GM12878 (cell line): ENCODE measurements at regions not wholly inside any gene's neighbourhood (a gene's known extent, or its start where the extent isn't known, plus 50 kb on each side); places are given as distances from the start of the nearest gene placed in this dataset.

Source experiments
- ATAC-seq: fragments of 200-7000 bp; cut with Tn5 transposase; 3 replicates; pipeline ENCODE4 v1.9.1; 2020; ENCODE audit warnings: mild to moderate bottlenecking, moderate library complexity
- BruUV-seq: library from RNA; stranded (reverse); fragments of 400-500 nt; replicated peaks from 2 replicates; lab custom pipeline; 2021; lab: Mats Ljungman, UMichigan
- CTCF ChIA-PET: fragments of 300-600 bp; sonication (Branson Sonifier 250); formaldehyde crosslinking; extraction: SDS; loops from one replicate; lab custom pipeline; 2021; ENCODE audit warnings: inconsistent platforms; lab: Yijun Ruan, JAX
- POLR2A ChIA-PET: fragments of 350-600 bp; formaldehyde crosslinking; extraction: SDS; loops from one replicate; lab custom pipeline; 2021; ENCODE audit warnings: inconsistent platforms; lab: Charles Lee
- RAD21 ChIA-PET: fragments of 300-600 bp; sonication (Branson Sonifier 250); formaldehyde crosslinking; loops from one replicate; lab custom pipeline; 2023; ENCODE audit warnings: antibody characterized with exemption; ENCODE audit not compliant: unreplicated experiment; lab: Charles Lee
- SMC1A ChIA-PET: fragments of 300-600 bp; sonication (Branson Sonifier 250); formaldehyde crosslinking; loops from one replicate; lab custom pipeline; 2023; ENCODE audit not compliant: unreplicated experiment, uncharacterized antibody; lab: Charles Lee
- DNase-seq: peaks from one replicate; pipeline ENCODE4 v3.0.0-alpha.2; 2011; ENCODE audit warnings: low read depth, low spot score
- FAIRE-seq: peaks from 3 replicates; lab custom pipeline; 2011; peaks lifted over from hg19 to GRCh38; lab: Jason Lieb, UNC
- H2AFZ ChIP-seq: 2 replicates; pipeline ENCODE4 v1.6.0; 2011; ENCODE audit warnings: low read depth, low read length, control low read depth; ENCODE audit not compliant: control insufficient read depth
- H3K27ac ChIP-seq: 2 replicates; pipeline ENCODE4 v1.5.1; 2011; ENCODE audit warnings: control low read depth; ENCODE audit not compliant: control insufficient read depth, insufficient read depth
- H3K27me3 ChIP-seq, 2 experiments: replicated peaks in 1 of 2; 2 replicates each; pipeline versions ENCODE4 v1.6.0 to v1.6.1; 2011; ENCODE audit warnings: low read length in 1 of 2; ENCODE audit not compliant: control insufficient read depth in 2 of 2, insufficient read depth in 2 of 2
- H3K36me3 ChIP-seq, 2 experiments: 2 replicates each; pipeline ENCODE4 v1.5.1; 2011; ENCODE audit warnings: low read length in 1 of 2; ENCODE audit not compliant: control insufficient read depth in 2 of 2, insufficient read depth in 2 of 2
- H3K4me1 ChIP-seq: 2 replicates; pipeline ENCODE4 v1.6.1; 2011; ENCODE audit warnings: mild to moderate bottlenecking, low read length, moderate library complexity, mixed read lengths; ENCODE audit not compliant: control insufficient read depth, insufficient read depth
- H3K4me2 ChIP-seq: 2 replicates; pipeline ENCODE4 v1.6.0; 2011; ENCODE audit warnings: control low read depth; ENCODE audit not compliant: control insufficient read depth, insufficient read depth
- H3K4me3 ChIP-seq: fragments of 200-600 bp; sonication (generic); 2 replicates; pipeline ENCODE4 v1.5.1; 2016
- H3K79me2 ChIP-seq: 2 replicates; pipeline ENCODE4 v1.6.0; 2011; ENCODE audit warnings: low read length; ENCODE audit not compliant: control insufficient read depth, insufficient read depth
- H3K9ac ChIP-seq: 2 replicates; pipeline ENCODE4 v1.8.0; 2011; ENCODE audit warnings: low read length, control low read depth, mixed read lengths; ENCODE audit not compliant: control insufficient read depth, insufficient read depth
- H3K9me3 ChIP-seq: replicated peaks from 3 replicates; pipeline ENCODE4 v1.5.1; 2011; ENCODE audit warnings: mild to moderate bottlenecking, low read length; ENCODE audit not compliant: control insufficient read depth, insufficient read depth
- H4K20me1 ChIP-seq: 2 replicates; pipeline ENCODE4 v1.6.0; 2011; ENCODE audit not compliant: control insufficient read depth, insufficient read depth
- BCL11A ChIP-seq: IDR thresholded peaks from 2 replicates; pipeline ENCODE4 v1.6.1; 2011; ENCODE audit warnings: low read depth, low read length
- ETV6 ChIP-seq, 2 experiments: fragments of 450-650 bp in 1 of 2; IDR thresholded peaks in 1 of 2; conservative IDR thresholded peaks in 1 of 2; 2 replicates each; pipeline ENCODE4 v1.6.1; 2014; ENCODE audit warnings: antibody characterized with exemption in 1 of 2, borderline replicate concordance in 1 of 2, low read depth in 1 of 2, mild to moderate bottlenecking in 1 of 2, moderate library complexity in 1 of 2
- EZH2 ChIP-seq: IDR thresholded peaks from 2 replicates; pipeline ENCODE4 v1.6.1; 2012; ENCODE audit warnings: low read depth, mild to moderate bottlenecking, control low read depth, inconsistent platforms, low read length, borderline replicate concordance; ENCODE audit not compliant: control insufficient read depth
- FOS ChIP-seq: IDR thresholded peaks from 3 replicates; pipeline ENCODE4 v1.6.1; 2011; ENCODE audit warnings: borderline replicate concordance; ENCODE audit not compliant: insufficient read length; ENCODE audit errors: extremely low read depth
- GABPA ChIP-seq: IDR thresholded peaks from 2 replicates; pipeline ENCODE4 v1.6.1; 2014; ENCODE audit warnings: antibody characterized with exemption, low read depth, mild to moderate bottlenecking, inconsistent platforms
- KLF5 ChIP-seq: fragments of 450-650 bp; IDR thresholded peaks from 2 replicates; pipeline ENCODE4 v1.6.1; 2014; ENCODE audit warnings: mild to moderate bottlenecking; ENCODE audit not compliant: partially characterized antibody
- MEF2B ChIP-seq: fragments of 450-650 bp; IDR thresholded peaks from 2 replicates; pipeline ENCODE4 v1.6.1; 2018; ENCODE audit warnings: mild to moderate bottlenecking, moderate library complexity; ENCODE audit not compliant: partially characterized antibody, poor library complexity, severe bottlenecking
- NFIC ChIP-seq: IDR thresholded peaks from 2 replicates; pipeline ENCODE4 v1.6.1; 2012; ENCODE audit warnings: low read depth, mild to moderate bottlenecking, inconsistent platforms, low read length, moderate library complexity
- SP1 ChIP-seq: IDR thresholded peaks from one replicate; pipeline ENCODE4 v1.6.1; 2011; ENCODE audit warnings: low read depth, low read length
- TAF1 ChIP-seq: IDR thresholded peaks from 2 replicates; pipeline ENCODE4 v1.6.1; 2011; ENCODE audit warnings: mild to moderate bottlenecking, low read depth, low read length, borderline replicate concordance
- TBL1XR1 ChIP-seq: IDR thresholded peaks from 2 replicates; pipeline ENCODE4 v1.6.1; 2012; ENCODE audit warnings: low read depth, low read length, improper control_type of control experiment
- YY1 ChIP-seq: IDR thresholded peaks from 2 replicates; pipeline ENCODE4 v1.6.1; 2011; ENCODE audit warnings: low read depth, mild to moderate bottlenecking, low read length
- ZNF217 ChIP-seq: fragments of 450-650 bp; IDR thresholded peaks from 2 replicates; pipeline ENCODE4 v1.6.1; 2017; ENCODE audit warnings: antibody characterized with exemption, mild to moderate bottlenecking
- ZNF384 ChIP-seq: IDR thresholded peaks from 2 replicates; pipeline ENCODE4 v1.6.1; 2012; ENCODE audit warnings: low read depth, mild to moderate bottlenecking, low read length, improper control_type of control experiment, borderline replicate concordance
- ZNF592 ChIP-seq: fragments of 450-650 bp; IDR thresholded peaks from 2 replicates; pipeline ENCODE4 v1.6.1; 2017; ENCODE audit warnings: mild to moderate bottlenecking, moderate library complexity
- WGBS: methylation state at CpG from one replicate; pipeline ENCODE4 v1.1.6; 2016; ENCODE audit warnings: low lambda C conversion rate; ENCODE audit not compliant: insufficient replicate concordance, insufficient coverage; ENCODE audit errors: missing lambda C conversion rate; 5-methylcytosine and 5-hydroxymethylcytosine counted together
- in situ Hi-C: fragments of 300-500 bp; cut with MboI; formaldehyde crosslinking; loops from 9 replicates; pipeline ENCODE4 v1.14.3; 2018; ENCODE audit warnings: mixed read lengths
- intact Hi-C: fragments of 100-400 bp; cut with micrococcal nuclease; formaldehyde crosslinking; loops from one replicate; pipeline ENCODE4 v1.14.2; 2022; ENCODE audit not compliant: unreplicated experiment

- 10% methylated on average over 3 of the region's 3 CpGs for WGBS
- H3K79me2 ChIP-seq, result no peaks in the 10 kb centered on the region
- TF ChIP-seq ZNF384 (no peak), TAF1 (no peak), BCL11A (no peak), ZNF592 (no peak), GABPA (no peak), MEF2B (no peak), KLF5 (no peak), YY1 (no peak), NFIC (no peak), ETV6 (conservative IDR thresholded peaks at IDR 0.05 in 1 of 2, IDR thresholded peaks at IDR 0.05 in 1 of 2; ENCODE audit: borderline replicate concordance in 1 of 2, low read depth in 1 of 2) (no peak), EZH2 (no peak), FOS (no peak), SP1 (no peak), ZNF217 (no peak), TBL1XR1 (no peak)
- TF ChIP-seq, all 136 proteins: peak for 0
- CTCF ChIA-PET, result no interaction called here
- in situ Hi-C loops (no loop called here), intact Hi-C loops (no loop called here)
- no peaks in the 10 kb centered on the region for H4K20me1 ChIP-seq
- no peaks in the 10 kb centered on the region for H3K9me3 ChIP-seq
- H3K27me3 ChIP-seq, result no peaks in the 10 kb centered on the region; a peak in 1 of 4 replicates
- H3K27ac ChIP-seq, result no peak overlapping the region
- FAIRE-seq, result no peak
- no peaks in the 10 kb centered on the region for H3K36me3 ChIP-seq
- H3K4me2 ChIP-seq, result no peak overlapping the region
- no TSS peak for BruUV-seq
- POLR2A ChIA-PET, result no interaction called here
- DNase-seq, result no peak
- no peaks in the 10 kb centered on the region for H3K4me1 ChIP-seq
- H2AFZ ChIP-seq, result no peak overlapping the region
- no peak overlapping the region for H3K9ac ChIP-seq
- SMC1A ChIA-PET, result no interaction called here
- no peak overlapping the region for H3K4me3 ChIP-seq
- RAD21 ChIA-PET, result no interaction called here
- ATAC-seq, result no peak
These were observed 544.5 kb upstream of the ANO3 start for GRCh38 chr11:25787416-25787815.
